Erythroblast (primary cell): ENCODE measurements at regions not wholly inside any gene's neighbourhood (a gene's known extent, or its start where the extent isn't known, plus 50 kb on each side); places are given as distances from the start of the nearest gene placed in this dataset.

Experiments
- GATA1 ChIP-seq: IDR thresholded peaks from 2 replicates; pipeline ENCODE4 v1.6.1; 2011; ENCODE audit warnings: low read depth, mild to moderate bottlenecking, control low read depth, low read length, moderate library complexity
- POLR2A ChIP-seq: IDR thresholded peaks from 2 replicates; pipeline ENCODE4 v1.6.1; 2011; ENCODE audit warnings: mild to moderate bottlenecking, low read length

GRCh38 chr12:59845293-59845692 lies 249.5 kb downstream of the SLC16A7 start:
- TF ChIP-seq POLR2A (no peak), GATA1 (no peak)
